ENCODE measurements at regions not wholly inside any gene's neighbourhood (a gene's known extent, or its start where the extent isn't known, plus 50 kb on each side); places are given as distances from the start of the nearest gene placed in this dataset.

DNA sequence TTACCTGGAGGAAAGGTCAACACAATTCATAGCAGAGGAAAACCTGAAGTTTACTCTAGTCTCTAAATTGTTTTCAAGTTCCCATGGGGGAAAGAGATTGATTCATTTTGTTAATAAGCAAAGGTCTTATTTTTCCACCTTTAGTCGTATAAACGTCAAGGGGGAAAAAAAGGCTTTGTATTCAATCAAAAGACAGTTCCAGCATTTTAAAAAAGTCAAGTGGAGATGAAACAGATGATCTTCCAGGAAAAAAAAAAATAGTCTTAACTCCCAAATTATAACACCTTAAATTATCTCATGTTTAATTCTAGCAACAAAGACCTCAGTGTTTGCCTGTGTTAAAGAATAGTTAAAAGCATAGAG is 140.5 kb downstream of the TOMM20 start:
- no peak for DNase-seq

DNA sequence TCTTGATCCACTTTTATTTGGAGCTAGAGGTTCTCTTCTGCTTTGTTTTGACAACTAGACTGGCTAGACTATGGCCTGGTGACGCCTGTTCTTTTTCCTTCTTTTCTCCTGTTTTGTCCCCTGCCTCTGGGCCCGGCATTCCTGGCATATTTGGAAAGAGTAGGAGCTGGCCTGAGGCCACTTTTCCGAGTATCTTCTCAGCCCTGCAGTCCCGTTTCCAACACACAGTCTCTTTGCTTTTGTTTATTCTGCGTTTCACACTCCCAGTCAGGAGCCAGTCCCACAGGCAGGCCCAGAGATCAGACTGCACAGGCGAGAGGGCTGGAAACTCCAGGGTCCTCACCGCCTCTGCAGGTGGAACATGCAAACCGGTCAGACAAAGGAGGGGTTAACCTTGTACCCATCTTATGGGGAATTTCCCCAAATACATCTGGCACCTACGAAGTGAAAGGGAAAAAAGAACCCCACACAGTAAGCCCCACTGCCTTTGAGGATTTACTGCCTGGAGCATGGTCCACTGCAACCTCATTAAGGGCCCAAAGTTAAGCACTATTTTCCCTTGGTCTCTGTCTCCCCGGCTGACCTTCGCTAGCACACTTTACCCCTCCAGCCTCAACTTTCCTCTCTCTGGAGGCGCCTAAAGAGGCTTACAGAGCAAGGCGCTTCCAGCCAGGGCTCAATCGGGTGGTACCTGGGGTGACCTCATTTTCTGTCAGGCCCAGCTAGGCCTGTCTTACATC is 141.1 kb downstream of the TOMM20 start:
- no peak for DNase-seq

DNA sequence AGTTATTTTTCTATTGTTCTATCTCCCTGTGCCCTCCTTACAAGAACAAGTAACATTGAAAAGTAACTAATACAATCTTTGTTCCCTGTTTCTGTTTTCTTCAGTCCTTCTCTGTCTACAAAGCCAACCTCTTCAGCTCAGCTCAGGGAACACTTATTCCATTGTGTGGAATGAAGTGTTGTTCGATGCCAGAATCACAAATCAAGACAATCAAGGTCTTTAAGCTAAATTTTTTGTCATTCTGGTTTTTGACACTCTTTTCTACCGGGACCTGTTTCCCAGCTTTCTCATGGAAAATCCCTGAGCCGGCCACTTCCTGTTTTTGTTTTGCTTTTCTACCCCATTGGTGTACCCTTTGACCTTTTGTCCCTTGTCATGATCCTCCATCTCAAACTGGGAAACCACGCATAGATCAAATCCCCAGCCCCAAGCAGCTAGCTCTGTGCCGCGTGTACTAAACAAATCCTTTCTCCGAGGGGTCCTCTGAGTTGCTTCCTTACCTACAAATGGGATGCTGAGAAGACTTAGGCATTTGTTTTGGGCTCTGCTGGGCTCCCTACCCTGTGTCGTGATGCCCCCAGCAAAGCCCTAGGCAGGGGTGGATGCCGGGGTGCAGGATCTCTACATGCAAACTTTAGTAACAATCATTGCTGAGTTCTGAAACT is 141.8 kb downstream of the TOMM20 start:
- no peak for DNase-seq

DNA sequence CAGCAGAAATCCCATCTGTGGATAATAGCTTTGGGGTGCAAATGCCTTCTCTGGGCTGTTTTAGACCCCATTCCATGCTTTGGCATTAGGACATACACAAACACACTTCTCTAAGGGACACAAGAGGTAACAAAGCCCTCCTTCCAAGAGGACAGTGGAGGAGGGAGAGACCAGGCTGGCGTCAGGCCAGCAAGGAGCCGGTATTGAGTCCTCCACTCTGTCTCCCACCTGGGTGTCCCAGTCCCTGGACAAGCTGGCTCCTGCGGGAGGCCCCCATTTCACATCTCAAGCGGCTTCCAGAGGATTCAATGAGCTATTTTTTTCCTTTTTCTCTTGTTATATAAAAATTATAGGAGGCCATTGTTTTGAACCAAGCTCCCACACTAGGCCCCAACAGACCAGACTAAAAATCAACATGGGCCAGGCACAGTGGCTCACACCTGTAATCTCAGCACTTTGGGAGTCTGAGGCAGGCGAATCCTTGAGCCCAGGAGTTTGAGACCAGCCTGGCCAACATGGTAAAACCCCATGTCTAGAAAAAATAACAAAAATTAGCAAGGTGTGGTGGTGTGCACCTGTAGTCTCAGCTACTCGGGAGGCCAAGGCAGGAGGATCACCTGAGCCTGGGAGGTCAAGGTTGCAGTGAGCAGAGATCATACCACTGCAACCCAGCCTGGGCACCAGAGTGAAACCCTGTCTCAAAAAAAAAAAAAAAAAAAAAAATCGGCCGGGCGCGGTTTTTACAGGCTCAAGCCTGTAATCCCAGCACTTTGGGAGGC is 142.9 kb downstream of the TOMM20 start:
- no peak for DNase-seq

DNA sequence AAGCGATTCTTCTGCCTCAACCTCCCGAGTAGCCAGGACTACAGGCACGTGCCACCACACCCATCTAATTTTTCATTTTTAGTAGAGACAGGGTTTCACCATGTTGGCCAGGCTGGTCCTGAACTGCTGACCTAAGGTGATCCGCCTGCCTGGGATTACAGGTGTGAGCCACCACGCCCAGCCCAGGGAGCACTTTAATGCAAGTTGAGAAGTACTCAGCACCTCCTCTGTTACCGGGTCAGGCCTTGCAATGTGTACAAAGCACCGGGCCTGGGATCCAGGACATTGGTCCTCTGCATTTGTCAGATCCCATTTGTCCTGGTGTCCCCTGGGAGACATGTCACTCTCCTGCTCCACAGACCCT is 143.6 kb downstream of the TOMM20 start:
- no peak for DNase-seq

DNA sequence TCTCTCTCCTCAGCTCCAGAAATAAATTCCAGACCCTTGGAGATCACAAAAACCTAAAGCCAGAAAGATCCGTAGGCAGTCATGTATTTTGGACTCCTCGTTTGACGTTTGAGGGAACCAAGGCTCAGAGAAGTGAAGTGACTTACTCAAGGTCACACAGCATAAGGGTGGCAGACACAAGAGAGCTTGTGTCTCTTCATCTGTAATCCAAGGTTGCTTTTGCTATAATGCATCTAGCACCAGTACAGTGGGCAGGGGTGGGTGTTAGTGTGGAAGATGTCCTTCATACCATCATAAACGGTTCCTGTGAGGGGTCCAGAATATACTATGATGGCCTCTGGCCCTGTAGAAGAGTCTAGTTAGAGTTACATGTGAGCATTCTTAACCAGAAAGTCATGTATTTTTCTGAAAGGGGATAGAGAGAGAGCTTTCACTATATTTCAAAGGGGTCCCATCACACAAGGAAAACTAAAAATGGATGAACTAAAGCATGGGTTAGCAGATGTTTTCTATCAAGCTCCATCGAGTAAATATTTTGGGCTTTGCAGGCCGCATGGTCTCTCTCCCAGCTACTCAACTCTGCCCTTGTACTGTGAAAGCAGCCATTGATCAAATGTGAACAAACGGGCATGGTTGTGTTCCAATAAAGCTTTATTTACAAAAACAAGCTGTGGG is 144.9 kb downstream of the TOMM20 start:
- DNase-seq = no peak

DNA sequence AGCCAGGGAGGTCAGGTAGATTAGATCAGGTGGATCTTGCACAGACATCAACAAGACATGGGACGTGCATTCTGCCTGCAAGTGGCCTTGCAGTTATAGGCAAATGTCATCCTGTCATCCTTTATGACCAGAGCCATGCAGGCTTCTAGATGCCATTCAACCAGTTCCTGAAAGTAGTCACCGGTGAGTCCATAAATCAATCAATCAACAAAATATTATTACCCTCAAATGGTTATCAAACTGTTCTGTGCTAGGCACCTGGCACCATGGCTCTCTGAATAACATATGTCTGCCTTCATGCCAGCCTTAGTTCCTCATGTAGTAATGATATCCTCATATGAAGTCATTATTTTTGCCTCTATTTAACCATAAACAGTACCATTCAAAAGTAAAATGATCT is 146.9 kb downstream of the TOMM20 start:
- no peak for DNase-seq

DNA sequence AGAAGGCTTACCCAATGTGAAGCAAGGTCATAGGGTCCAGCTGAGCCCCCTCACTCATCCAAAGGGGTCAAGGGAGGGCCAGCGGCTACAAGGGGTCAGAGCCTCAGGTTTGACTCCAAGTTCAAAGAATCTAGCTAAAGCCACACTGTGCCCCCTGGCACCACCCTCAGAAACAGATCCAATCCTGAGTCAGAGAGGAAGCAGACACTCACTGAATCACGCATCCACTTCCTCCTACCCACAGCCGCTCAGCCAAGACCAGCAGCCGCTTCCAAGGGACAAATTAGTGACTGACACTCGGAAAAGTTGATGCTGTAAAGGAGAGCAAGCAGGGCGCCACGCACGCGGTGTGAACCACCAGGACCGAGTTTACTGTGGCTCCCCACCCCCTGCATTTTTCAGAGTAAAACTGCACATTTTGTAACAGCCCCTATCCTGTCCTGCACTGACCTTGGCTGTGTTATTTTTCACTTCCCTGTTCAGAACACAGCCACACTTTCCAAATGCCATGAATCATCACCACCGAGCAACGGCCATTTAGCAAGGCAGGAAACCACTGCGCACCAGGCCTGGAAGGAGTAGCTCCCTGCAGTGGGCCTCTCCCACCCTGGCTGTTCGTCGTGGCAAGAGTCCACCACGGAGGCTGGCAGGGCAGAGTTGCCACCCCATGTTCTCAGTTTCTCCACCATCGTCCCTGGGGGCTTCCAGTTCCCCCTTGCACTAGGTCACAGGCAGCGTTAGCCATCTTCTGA is 147.8 kb downstream of the TOMM20 start:
- peak; percentile 85 for DNase-seq

DNA sequence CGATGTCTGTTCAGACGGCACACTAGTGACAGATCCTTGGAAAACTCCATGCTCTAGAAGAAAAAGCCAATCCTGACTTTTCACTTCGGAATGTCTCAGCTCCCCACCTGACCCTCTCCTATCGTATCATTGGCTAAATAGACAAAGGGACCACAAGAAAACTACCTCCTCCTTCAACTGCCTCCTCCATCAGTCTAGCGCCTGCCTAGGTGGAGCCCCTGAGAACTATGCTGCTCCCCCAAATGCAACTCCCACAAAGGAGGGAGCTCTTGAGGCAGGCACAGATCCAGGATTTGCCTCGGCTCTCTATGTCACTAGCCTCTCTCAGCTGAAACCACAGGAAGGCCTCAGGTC is 148.4 kb downstream of the TOMM20 start:
- no peak for DNase-seq

DNA sequence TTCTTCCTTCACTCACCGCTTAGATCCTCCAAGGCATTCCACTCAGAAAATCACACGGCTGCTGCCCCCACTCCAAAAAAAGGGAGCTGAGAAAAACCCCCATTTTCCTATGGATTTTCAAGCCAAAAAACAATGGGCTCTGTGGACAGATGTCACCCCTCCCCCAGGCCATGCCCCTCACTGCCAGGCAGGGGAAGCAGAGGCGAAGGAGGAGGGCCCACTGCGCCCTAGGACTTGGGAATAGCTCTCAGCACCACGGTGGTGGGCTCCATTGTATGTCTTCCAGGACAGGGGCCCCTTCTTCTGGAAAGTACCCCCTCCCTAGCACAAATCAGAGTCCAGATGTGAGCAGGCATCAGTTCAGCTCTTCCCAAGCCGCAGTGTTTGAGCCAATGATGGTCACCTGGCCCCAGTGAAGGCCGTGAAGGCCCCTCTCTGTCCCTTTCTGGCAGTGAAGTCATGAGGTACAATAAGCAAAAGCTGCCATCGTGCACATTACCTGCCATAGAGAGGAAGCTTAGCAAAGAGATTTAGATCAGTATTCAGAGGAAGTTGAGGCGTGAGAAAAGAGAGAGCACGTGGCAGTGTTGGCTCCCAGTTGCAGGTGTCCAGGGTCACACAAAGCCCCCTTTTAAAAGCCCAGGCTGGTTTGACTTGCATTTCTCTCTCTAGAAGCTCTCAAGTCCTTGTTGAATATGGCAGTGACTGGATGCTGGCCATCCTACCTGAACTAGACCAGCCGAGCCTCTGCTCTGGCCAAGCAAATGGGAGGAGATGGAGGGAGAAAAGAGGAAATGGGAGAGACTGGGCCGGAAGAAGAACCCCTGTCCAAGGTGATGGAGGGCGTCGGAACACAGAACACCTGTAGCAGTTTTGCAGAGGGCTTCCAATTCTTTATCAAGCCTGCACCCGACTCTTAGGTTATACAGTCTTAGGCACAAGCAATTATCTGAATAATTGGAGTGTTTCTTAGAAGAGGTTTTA is 149.0 kb downstream of the TOMM20 start:
- no peak for DNase-seq

DNA sequence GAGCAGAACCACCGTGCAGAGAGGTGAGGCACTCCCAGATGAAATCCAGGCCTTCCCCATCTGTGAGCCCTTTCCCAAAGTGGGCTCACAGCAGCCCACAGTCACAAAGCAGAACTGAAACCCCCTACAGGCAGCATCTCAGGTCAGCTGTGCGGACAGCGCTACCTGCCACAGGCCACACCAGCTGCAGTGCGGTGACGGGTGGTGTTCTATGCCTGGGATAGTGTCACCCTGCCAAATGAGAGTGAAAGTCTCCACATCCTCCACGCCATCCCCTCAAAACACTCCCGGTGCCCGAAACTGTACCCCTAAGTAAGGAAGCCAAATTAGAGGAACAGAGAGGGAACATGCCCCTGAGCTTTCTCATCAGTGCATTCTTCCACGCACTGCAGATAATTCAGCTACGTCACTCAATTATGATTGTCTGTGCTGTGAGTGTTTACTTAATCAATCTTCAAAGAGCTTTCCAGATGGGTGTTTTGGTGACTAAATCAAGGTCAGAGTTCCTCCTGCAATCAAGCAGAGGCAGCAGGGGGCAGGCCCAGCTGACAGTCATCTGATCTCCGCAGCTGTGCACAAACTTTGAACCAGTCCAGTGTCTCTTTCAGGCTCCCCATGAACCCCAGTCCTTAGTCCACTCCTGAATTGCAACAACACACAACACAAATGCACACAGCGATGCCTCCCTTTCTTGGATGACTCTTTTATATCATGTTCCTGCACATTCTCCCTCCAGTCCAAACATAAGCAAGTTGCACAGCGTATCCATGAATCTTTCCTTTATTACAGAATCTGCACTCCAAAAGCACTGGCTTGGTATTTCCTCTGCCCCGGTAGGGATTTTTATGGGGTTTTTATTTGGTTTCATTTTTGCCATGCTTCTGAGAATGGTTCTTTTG is 150.0 kb downstream of the TOMM20 start:
- no peak for DNase-seq

DNA sequence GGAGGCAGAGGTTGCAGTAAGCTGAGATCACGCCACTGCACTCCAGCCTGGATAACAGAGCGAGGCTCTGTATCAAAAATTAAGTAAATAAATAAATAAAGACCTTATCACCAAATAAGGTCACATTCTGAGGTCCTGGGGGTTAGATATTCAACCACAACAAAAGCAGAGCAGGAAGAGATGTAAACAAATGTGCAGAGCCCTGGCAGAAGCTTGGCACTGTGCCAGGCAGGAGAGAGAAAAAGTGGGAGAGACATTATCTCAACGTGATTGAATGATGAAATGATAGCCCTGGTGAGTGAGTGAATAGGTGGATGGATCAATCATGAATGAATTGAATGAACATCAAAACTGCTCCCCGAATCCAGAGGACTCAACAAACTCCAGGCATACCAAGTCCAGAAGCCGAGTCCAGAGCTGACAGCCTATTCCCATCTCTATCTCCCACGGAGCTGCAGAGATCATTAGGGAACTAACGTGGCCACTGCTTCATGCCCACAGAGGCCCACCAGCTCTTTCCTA is 150.7 kb downstream of the TOMM20 start:
- no peak for DNase-seq

DNA sequence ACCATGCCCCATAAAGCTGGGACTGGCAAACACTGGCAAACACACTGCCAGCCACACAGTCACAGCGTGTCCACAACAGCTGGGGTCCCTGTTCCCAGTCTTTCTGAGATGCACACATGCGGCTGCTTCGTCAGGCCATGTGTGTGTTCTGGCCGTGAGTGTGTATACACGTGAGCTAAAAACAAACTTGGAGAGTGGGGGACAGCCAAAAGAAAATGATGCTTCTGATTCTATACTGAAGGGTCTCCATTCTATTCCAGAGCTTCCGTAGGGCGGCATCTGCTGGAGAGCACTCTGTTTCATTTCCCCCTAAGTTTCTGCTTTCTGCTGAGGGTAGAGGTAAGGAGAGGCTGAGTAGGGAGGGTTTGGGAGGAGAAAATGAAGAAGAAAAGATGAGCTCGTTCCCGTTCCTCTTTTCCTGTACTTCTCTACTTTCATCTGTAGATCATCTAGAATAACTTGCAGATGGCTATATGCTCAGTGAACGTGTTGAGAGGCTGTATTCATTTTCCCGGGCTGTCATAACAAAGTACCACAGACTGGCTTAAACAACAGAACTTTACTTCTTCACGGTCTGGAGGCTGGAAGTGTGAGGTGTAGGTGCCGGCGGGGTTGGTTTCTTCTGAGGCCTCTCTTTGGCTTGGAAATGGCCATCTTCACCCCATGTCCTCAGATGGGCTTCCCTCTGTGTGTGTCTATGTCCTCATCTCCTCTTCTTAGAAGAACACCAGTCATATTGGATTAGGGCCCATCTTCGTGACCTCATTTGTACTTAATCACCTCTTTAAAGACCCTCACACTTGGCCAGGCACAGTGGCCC is 151.6 kb downstream of the TOMM20 start:
- no peak for DNase-seq

DNA sequence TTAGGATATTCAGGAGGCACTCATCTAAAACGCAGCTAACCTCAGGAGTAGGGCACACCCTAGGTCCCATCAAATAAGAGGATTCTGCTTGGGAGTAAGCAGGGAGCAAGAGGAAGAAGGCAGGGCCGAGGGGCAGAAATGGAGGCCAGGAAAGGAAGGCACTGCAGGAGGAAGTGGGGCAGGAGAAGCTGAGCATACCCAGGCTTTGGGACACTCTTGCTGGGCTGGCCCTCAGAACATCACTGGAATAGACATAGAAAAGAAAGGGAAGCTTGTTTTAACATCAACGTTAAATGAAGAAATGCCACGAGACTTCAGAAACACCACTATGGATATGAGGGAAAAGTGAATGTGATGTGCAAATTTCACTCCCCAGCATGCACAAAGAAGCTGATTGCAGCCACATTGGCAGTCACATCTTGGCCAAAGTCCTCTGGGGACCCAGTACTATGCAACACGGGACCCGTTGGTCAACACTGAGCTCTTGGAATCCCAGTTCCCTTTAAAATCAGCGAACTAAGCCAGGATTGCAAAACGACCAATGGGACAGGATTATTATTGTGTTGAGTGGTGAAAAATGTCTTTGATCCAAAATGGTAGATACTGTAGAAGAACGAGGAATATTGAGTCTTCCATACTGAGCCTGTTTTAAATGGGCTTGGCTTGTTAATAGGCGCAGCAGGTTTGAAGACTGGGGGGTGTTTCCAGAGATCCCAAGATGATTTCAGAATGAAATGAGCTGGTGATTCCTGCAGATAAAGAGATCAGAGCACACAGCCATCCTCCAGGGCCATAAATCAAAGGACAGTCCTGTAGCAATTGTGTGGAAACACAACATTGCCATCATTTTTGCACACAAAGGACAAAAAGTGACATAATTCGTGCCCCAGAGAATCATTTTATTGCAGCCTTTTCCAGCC is 152.4 kb downstream of the TOMM20 start:
- no peak for DNase-seq

DNA sequence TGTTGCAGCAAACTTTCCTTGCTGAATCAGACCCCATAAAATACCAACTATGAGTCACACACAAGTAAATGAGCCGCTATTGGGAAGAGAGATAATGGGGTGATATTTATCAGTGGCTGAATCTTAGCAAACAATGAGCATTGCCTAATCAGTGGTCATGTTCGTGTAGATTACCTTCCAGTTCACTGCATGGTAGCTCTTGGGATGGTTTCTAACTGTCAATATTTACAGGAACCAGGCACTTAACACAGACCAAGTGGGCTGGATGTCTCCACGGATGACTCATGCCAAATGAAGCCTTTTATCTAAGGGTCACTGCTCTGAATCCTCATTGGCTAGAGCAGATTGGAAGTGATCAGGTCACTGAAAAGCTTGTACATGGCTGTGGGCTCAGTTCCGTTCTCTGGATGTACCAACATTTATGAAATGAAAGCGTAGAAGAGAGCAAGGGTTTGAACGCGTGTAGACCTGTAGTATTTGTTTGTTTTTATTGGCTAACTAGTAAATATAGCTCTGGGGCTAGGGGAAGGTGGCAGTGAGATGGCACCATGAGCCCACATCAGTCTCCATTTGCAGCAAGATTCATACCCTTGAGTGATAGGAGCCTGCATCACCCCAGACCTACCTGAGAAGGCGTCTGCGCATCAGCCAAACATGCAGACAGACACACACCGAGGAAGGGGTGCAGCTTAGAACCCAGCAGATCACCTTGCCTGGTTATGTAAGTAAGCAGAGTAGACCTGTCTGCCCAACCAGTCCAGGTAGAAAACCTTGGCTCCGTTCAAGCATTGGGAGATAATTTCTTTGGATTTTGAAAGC is 153.3 kb downstream of the TOMM20 start:
- DNase-seq = no peak

DNA sequence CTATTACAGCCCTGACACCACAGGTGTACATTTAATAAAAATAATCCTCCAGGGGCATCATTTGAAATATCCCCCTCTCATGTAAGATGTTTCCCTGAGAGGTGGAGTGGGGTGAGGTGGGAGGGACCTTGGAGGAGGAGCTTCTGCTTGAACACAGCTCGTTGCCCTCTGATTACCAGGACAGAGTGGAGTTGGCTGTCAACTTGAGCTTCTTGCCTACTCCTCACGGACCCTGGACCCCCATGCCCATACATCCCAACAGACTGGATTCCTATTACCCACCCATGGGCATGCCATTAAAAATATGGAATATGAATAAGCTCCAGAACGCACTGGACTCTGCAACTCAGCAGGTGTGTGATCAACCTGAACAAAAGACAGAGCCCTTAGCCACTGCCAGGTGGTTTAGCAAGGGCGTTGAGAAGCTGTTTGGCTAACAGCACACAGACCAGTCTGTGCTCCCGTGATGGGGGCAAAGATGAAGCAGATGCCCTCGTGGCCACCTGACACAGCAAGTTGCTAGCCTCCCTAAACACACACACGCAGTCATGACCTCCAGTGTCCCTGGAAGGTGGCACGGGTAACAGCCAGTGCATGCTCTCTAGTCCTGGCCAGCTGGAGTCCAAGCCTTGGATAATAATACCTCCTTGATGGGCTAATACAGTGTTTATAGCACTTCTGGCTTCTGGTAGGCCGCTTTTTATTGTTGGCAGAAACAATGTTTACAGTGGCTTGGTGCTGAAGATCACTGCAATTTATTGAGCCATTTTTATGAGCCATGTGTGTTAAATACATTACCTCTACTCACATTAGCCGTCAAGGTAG is 155.0 kb downstream of the TOMM20 start:
- no peak for DNase-seq
